ENCODE measurements at regions not wholly inside any gene's neighbourhood (a gene's known extent, or its start where the extent isn't known, plus 50 kb on each side); places are given as distances from the start of the nearest gene placed in this dataset.
"Not testable (repeated sequence)": the region's sequence is repeated elsewhere in the genome, so short reads cannot be mapped to it uniquely, and the experiment has no call there.

DNA sequence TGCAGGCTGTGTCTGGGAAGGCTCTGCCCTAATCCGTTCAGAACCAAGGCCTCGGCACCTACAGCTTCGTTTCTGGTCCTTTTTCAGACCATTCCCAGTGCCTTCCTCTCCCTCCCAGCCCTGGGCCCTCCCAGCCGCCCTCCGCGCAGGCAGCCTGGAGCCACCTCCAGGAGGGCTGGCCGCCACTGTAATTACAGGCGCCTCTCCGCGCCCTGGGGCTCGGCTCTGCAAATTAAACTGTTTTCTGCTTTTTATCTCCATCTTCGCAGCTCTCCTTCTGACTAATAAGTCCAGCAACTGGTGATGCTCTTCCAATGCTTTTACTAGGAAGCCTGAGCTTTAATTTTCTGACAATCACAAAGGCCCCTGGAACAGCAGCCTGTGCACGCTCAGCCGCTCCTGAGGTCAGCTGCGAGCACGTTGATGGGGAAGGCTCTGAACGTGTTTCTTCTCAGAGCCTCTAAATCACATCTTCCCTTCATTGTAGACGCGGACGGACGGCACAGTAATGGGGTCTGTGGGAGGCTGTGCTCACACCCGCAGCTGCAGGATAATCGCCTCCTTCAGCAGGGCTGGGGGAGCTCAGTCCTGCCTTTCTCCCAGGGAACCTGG, 194.6 kb downstream of the DLL1 start:
- no peak for DNase-seq (ENCODE audit: low spot score)

DNA sequence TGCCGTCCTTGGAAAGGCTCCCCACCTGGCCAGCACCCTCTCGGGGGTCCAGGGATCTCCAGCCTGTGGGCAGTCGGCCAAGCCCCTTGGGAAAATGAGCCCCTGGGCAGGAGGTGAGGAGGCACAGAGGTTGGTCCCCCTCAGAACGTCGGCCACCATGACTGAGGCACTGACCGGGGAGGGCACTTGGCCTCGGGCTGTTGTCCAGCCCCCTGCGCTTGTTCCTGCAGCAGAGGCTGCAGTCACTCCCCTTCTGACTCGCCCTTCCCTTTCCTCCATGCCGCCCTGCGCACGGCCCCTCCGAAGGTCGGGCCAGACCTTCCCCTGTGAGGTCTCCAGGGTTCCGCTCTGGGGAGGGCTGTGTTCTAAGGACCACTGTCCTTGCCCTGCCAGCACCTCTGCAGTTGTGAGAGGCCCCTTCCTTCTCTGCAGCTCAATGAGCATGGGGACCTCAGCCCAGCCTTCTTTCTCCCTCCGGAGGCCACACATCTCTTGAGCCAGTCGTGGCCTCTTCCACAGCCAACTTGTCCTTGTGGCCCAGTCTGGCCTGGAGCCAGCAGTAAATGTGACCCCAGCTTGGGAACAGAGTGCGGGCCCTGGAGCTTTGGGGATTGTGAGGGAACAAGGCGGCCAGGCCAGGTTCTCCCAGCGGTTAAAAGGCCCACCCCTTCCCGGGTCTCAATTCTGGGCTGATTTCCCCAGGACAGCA, 195.5 kb downstream of the DLL1 start:
- DNase-seq (ENCODE audit: low spot score), result no peak

DNA sequence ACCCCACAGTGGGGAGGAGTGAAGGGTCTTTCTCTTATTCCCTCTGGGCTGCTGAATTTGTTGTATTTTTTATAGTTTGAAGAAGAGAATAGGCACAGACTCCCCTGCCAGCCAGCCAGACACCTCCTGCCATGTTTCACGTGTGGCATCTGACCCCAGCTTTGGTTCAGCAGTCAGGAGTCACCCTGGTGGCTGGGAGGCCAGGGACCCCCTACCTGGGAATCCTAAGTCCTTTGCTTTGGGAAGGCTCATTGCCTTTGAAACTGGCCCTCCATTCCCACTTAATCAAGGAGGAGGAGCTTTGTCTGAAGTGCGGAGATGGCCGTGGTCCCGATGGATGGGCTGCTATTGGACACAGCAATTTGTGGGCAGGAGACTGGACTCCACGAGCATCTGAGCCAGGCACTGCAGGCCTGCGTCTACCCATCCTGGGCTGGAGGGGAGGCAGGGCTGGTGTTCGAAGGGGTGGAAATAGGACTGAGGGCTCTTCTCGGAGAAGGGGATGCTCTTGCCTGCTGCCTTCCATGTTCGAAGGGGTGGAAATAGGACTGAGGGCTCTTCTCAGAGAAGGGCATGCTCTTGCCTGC, 196.1 kb downstream of the DLL1 start:
- DNase-seq (ENCODE audit: low spot score), result no peak

GRCh38 chr6:170093658-170094596, 197.0 kb downstream of the DLL1 start:
- DNase-seq (ENCODE audit: low spot score), result no peak

- DNase-seq (ENCODE audit: low spot score), result no peak
Measured at GRCh38 chr6:170093276-170093657, 197.6 kb downstream of the DLL1 start.

DNA sequence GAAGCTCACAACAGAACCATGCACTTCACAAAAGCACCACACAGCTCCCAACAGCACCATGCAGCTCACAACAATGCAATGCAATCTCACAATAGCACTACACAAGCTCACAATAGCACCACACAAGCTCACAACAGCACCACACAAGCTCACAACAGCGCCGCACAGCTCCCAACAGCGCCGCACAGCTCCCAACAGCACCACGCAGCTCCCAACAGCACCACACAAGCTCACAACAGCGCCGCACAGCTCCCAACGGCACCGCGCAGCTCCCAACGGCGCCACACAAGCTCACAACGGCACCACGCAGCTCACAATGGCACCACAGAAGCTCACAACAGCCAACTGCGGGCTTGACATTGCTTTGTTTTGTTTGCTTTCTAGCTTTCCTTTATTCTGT, 198.1 kb downstream of the DLL1 start:
- no peak for DNase-seq (ENCODE audit: low spot score)

GRCh38 chr6:170091639-170092579, 199.0 kb downstream of the DLL1 start:
- no peak for DNase-seq (ENCODE audit: low spot score)

DNA sequence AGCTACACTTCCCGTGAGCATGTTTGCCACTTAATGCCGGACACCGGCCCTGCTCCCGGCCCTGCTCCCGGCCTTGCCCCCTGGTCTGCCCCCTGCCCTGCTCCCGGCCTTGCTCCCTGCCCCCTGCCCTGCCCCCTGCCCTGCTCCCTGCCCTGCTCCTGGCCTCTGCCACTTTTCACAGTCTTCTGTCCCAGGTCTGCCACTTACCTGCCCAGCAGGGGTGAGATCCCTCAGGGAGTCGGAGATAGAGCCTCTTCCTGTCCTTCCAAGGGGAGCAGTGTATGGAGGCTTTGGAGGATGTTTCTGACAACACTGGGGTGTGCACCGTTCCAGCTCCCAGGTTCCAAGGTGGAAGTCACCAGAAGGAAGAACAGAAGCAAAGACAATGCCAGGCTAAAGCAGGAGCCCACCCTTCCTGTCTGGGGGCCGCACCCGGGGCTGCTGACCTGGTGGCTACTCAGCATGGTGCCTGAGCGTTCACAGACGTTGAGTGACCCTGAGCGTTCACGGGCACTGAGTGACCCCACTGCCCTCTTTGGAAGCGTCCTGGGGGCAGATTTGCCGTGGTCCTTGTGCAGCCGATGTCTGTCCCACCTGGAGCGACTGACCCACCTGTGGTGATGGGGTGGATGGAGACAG, 199.8 kb downstream of the DLL1 start:
- DNase-seq (ENCODE audit: low spot score), result no peak

- no peak for DNase-seq (ENCODE audit: low spot score)
Measured at GRCh38 chr6:170090561-170090960, 200.3 kb downstream of the DLL1 start.

GRCh38 chr6:170089963-170090362, 200.9 kb downstream of the DLL1 start:
- no peak for DNase-seq (ENCODE audit: low spot score)

- DNase-seq (ENCODE audit: low spot score), result no peak
Measured at GRCh38 chr6:170088582-170088955, 202.3 kb downstream of the DLL1 start.

DNA sequence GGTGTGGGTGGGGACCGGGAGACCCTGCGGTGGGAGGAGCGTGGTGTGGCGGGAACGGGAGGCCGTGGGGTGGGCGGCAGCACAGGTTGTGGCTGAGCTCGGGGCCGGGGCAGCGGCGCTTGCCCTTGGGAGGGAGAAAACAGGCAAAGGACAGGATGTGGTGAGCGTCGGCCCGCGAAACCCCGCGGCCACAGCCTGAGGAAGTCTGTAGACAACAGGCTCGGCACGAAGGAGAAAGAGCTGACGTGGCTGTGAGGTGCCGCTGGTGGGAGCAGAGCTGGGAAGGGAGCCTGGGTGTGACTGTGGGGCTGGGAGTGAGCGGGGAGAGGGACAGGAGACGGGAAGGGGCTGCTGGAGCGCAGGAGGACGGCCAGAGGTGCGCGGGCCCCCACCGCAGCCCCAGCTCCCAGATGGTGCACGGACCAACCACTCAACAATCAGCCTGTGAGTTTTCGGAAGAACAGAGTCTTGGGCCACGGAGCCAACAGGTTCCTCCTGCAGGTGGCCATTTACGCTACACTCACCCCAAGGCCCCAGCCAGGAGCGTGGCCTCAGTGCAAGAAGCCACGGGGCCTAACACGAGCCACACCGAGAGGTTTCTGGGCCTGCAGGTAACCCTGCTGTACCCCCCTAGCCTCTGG, 202.8 kb downstream of the DLL1 start:
- DNase-seq (ENCODE audit: low spot score), result no peak

- not testable (repeated sequence) for DNase-seq (ENCODE audit: low spot score)
Measured at GRCh38 chr6:170087421-170087780, 203.5 kb downstream of the DLL1 start.

DNA sequence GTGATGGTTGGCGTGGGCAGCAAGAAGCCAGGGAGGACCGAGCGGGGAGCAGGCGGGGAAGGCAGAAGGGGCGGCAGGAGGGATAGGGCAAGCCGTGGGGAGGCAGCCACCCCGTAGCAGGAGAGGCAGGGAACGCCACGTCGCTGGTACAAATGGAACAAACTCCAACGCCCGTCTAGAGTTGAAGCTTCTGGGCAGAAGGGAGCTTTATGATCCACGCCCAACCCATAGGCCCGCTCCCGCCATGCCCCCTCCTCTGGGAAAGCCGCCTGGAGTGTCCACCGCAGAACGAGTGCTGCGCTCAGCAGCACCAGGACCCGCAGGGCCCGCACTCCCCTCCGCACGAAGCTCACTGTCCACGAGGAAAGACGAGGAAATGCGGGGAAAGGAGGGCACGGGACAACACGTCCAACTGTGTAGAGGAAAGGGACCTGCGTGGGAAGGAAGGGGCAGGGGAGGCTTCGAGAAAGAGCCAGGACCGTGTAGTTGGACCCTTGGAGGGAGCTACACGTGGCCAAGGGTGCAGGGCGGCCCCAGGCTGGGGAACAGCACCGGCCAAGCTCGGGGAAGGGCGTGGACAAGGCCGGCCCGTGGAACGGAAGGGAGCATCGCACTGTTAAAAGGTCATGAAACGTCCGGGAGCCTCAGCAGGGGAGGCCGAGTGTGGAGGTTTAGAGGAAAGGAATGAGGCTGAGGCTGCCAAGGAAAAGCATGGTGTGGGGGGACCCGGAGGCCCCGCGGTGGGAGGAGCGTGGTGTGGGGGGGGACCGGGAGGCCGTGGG, 204.0 kb downstream of the DLL1 start:
- no peak for DNase-seq (ENCODE audit: low spot score)

DNA sequence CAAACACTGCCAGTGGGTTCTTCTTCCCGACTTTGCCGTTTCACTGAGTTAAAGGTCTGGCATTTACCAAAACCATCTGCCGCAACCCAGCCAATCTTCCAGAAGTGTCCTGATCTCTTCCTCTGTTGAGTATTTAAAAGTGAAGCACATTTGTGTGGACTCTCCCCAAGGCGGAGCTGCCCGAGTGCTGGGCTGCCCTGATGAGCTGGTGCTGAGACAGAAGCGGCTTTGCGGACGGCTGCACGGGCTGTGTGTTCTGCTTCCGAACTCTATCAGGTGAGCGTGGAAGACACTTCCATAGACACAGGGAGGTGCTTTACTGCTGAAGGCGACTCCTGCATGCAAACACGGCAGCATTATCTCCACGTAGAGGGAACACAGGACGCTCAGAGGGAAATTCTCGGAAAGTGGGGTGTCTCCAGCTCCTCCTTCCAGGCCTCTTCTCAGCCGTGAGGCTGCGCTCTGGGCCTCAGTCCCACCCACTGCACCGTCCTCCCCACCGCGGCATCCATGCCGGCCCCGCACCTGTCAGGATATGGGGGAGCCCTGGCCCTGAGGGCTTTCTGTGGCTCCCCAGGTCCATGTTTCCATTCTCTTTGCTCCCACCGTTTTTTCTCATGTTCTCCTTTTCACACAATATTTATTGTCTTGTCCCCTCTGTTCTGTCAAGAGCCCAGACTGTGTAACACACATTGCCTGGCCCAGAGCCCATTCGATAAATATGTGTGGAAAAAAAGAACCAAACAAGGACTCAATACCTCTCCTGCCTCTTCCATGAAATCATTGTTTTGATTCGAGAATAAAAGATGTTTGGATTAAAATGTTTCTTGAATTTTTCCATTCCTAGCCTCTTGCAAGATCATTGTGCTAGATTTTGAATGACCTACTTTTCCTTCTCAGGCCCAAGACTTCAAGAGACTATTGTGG, 205.1 kb downstream of the DLL1 start:
- DNase-seq (ENCODE audit: low spot score), result no peak

DNA sequence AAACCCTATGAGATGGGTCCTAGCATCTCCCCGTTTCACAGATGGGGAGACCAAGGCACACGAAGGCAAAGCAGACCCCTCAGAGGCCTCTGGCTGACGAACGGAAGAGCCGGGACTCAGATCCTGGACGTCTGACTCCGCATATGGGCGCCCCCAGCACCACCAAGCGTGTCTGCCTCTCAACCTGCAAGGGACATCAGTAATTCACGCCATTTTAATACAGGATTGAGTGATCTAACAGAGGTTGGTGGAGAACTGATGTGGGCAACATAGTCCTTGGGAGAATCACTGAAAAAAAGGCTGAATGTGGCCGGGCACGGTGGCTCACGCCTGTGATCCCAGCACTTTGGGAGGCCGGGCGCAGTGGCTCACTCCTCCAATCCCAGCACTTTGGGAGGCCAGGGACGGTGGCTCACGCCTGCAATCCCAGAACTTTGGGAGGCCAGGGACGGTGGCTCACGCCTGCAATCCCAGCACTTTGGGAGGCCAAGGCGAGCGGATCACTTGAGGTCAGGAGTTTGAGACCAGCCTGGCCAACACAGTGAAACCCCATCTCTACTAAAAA, 206.6 kb downstream of the DLL1 start:
- no peak for DNase-seq (ENCODE audit: low spot score)

- no peak for DNase-seq (ENCODE audit: low spot score)
Measured at GRCh38 chr6:170083236-170084051, 207.4 kb downstream of the DLL1 start.
